GM12891 (cell line): ENCODE measurements at regions not wholly inside any gene's neighbourhood (a gene's known extent, or its start where the extent isn't known, plus 50 kb on each side); places are given as distances from the start of the nearest gene placed in this dataset.

Experiments
- DNase-seq: peaks from one replicate; pipeline ENCODE4 v3.0.0; 2011; ENCODE audit warnings: low spot score; ENCODE audit not compliant: insufficient read length
- FAIRE-seq: peaks from 2 replicates; lab custom pipeline; 2011; peaks lifted over from hg19 to GRCh38; lab: Jason Lieb, UNC
- PAX5 ChIP-seq: IDR thresholded peaks from 2 replicates; pipeline ENCODE4 v1.6.1; 2011; ENCODE audit warnings: low read length, moderate library complexity, mild to moderate bottlenecking; ENCODE audit not compliant: insufficient read depth, severe bottlenecking
- POLR2A ChIP-seq: IDR thresholded peaks from 2 replicates; pipeline ENCODE4 v1.6.1; 2011; ENCODE audit warnings: low read depth, low read length, control low read depth
- POLR2AphosphoS5 ChIP-seq: IDR thresholded peaks from 2 replicates; pipeline ENCODE4 v1.6.1; 2011; ENCODE audit warnings: low read depth, low read length, control low read depth
- POU2F2 ChIP-seq: IDR thresholded peaks from 2 replicates; pipeline ENCODE4 v1.6.1; 2011; ENCODE audit warnings: low read depth, mild to moderate bottlenecking, control low read depth, low read length, moderate library complexity
- SPI1 ChIP-seq: IDR thresholded peaks from 2 replicates; pipeline ENCODE4 v1.6.1; 2011; ENCODE audit warnings: low read depth, low read length, control low read depth
- TAF1 ChIP-seq: IDR thresholded peaks from 2 replicates; pipeline ENCODE4 v1.6.1; 2011; ENCODE audit warnings: low read depth, low read length, control low read depth

- FAIRE-seq: no peak
- no peak for DNase-seq
- TF ChIP-seq SPI1: no peak
- TF ChIP-seq TAF1: no peak
- no peak for TF ChIP-seq POLR2AphosphoS5
- TF ChIP-seq POLR2A: no peak
- TF ChIP-seq PAX5: no peak
- no peak for TF ChIP-seq POU2F2
These were observed 881.8 kb upstream of the CITED2 start for GRCh38 chr6:140256248-140256647.

- TF ChIP-seq POLR2AphosphoS5 (no peak), SPI1 (no peak), PAX5 (no peak), TAF1 (no peak), POLR2A (no peak), POU2F2 (no peak)
- DNase-seq (no peak), FAIRE-seq (no peak)
These were observed 878.6 kb upstream of the CITED2 start for GRCh38 chr6:140253096-140253495.

DNA sequence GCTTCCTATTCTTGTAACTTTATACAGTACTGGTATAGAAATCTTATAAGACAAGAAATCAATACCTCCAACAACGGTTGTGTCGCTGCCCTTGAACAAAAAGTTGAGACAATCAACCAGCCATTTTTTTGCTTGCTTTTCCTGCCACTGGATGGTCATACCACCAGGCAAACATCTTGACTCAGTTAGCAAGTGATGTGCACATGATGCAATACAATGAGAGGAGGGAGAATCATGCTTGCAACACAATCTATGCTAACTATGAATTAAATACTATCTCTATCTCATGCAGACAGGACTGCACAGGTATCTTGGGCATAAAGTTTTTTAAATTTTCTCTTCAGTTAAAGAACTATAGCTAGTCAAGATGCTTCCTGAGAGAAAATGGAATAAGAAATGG, 877.7 kb upstream of the CITED2 start:
- FAIRE-seq: no peak
- no peak for TF ChIP-seq TAF1
- no peak for TF ChIP-seq PAX5
- no peak for TF ChIP-seq SPI1
- TF ChIP-seq POLR2AphosphoS5: no peak
- TF ChIP-seq POLR2A: no peak
- TF ChIP-seq POU2F2: no peak

GRCh38 chr6:140245296-140246040, 871.0 kb upstream of the CITED2 start:
- no peak for FAIRE-seq
- TF ChIP-seq POLR2AphosphoS5: no peak
- TF ChIP-seq PAX5: no peak
- no peak for TF ChIP-seq POLR2A
- TF ChIP-seq TAF1: no peak
- no peak for TF ChIP-seq POU2F2
- no peak for TF ChIP-seq SPI1

More for the DNA sequence above, 877.7 kb upstream of the CITED2 start:
- DNase-seq: no peak

GRCh38 chr6:140237251-140237650, 862.8 kb upstream of the CITED2 start:
- FAIRE-seq (no peak), DNase-seq (no peak)
- TF ChIP-seq POU2F2 (no peak), POLR2A (no peak), POLR2AphosphoS5 (no peak), PAX5 (no peak), SPI1 (no peak), TAF1 (no peak)

More at GRCh38 chr6:140245296-140246040, 871.0 kb upstream of the CITED2 start:
- no peak for DNase-seq

DNA sequence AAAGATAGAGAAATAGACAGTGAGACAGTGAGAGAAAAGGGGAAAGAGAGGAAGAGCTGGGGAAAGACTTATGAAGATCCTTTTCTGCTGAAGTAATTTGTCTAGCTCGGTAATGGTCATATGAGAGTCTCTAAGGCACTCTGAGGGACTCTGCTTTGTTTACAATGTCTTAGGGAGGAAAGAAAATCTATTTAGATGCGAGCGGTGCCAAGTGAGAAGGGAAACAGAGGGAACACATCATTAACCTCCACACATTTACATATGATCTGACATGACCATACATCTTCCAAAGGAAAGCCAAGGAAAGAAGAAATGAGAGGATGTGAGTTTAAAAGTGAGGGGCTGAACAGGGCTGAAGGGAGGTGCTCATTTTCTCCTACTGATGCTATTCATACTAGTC, 862.3 kb upstream of the CITED2 start:
- FAIRE-seq: no peak
- TF ChIP-seq TAF1 (no peak), PAX5 (no peak), POU2F2 (no peak), POLR2A (no peak)
- no peak for DNase-seq

DNA sequence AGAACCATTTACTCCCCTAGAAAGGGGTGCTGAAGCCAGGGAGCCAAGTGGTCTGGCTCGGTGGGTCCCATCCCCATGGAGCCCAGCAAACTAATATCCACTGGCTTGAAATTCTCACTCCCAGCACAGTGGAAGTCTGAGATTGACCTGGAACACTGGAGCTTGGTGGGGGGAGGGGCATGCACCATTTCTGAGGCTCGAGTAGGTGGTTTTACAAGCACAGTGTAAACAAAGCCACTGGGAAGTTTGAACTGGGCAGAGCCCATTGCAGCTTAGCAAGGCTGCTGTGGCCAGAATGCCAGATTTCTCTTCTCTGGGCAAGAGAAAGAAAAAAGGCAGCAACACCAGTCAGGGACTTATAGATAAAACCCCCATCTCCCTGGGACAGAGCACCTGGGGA, 855.8 kb upstream of the CITED2 start:
- FAIRE-seq (no peak), DNase-seq (no peak)
- TF ChIP-seq TAF1 (no peak), POLR2AphosphoS5 (no peak), PAX5 (no peak), POU2F2 (no peak), SPI1 (no peak)

DNA sequence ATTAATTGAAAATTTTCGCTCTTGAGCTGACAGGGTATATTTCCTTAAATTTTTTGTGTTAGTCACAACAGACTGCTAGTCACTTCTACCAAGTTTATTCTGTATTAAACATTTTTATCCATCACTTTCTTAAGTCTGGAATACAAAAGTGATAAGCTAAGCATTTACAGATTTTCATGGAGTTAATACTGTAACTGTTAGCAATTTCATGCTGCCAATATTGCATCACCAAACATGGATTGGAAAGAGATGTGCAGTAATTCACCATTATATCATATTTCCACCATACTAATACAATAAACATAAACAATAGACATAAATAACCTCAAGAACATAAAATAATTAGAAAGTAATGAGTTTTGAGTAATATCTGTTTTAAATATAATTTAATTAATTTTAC, 854.0 kb upstream of the CITED2 start:
- FAIRE-seq (no peak), DNase-seq (no peak)
- TF ChIP-seq POLR2AphosphoS5 (no peak), POLR2A (no peak), SPI1 (no peak), TAF1 (no peak), POU2F2 (no peak), PAX5 (no peak)

DNA sequence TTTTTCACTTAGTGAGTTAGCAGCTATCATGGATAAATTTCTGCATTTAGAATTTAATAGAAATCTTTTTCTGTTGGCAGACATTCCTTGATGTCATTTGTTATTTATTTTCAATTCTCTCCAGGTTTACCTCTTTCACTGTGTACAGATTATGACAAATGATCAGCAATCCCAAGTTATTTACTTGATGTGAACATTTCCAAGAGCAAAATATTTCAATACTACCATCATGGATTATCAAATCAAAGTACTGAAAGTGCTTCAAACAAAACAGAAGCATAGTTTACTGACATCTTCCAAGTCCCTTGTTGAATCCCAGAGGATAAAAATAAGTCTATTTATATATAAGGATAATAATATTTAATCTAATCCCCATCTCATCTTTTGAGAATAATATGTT, 852.2 kb upstream of the CITED2 start:
- FAIRE-seq (no peak), DNase-seq (no peak)
- TF ChIP-seq TAF1 (no peak), SPI1 (no peak), PAX5 (no peak), POLR2A (no peak), POLR2AphosphoS5 (no peak), POU2F2 (no peak)

DNA sequence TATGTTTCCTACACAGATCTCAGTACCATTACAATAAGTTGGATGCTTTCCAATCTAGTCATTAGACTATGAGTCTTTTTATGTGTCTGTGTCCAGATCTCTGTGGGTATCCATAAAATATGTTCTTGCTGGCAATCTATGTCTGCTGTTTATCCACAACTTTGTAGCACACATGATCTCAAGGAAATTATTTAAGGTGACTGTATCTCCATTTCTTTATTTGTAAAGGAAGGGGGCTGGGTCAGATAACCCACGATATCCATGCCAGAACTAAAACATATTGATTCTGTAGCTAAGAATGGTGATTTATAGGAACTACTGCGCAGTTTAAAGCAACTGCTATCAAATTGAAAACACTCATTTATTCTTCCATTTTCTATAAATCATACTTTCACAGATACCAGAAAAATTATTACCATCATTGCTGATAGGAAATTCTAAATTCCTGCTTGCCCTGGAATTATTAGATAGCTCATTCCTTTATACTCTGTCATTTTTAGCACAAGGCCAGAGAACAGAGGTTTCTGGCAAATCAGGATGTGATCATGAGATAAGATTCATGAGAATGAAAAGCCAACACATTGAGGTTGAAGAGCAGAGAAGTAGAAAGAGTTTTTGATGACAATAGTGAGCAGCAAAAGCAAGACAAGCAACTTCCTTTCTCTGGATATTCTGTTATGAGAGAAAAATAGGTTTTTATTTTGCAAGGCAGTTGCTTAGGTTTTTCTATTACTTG, 851.4 kb upstream of the CITED2 start:
- TF ChIP-seq POLR2A: no peak
- no peak for TF ChIP-seq POU2F2
- no peak for TF ChIP-seq SPI1
- TF ChIP-seq TAF1: no peak
- TF ChIP-seq PAX5: no peak
- TF ChIP-seq POLR2AphosphoS5: no peak
- FAIRE-seq: no peak

More for the DNA sequence above, 851.4 kb upstream of the CITED2 start:
- DNase-seq: no peak
